ENCODE measurements at regions not wholly inside any gene's neighbourhood (a gene's known extent, or its start where the extent isn't known, plus 50 kb on each side); places are given as distances from the start of the nearest gene placed in this dataset.
"Not testable (repeated sequence)": the region's sequence is repeated elsewhere in the genome, so short reads cannot be mapped to it uniquely, and the experiment has no call there.

GRCh38 chr6:156425359-156426020 is 351.7 kb upstream of the ARID1B start:
- DNase-seq: no peak
- TF ChIP-seq POLR2AphosphoS5 (IDR thresholded peaks at IDR 0.05): no peak
- no peak for TF ChIP-seq EP300 (IDR thresholded peaks at IDR 0.05)
- TF ChIP-seq CTCF (IDR thresholded peaks at IDR 0.05): no peak
- TF ChIP-seq POLR2A (IDR thresholded peaks at IDR 0.05): no peak
- Histone ChIP-seq H3K27me3 (no peaks in the 10 kb centered on the region), H3K4me1 (no peaks in the 10 kb centered on the region), H3K27ac (no peak overlapping the region), H3K9me3 (peaks cover 0 to 11% (median 2%) of the 10 kb centered on the region in 4 donors), H3K4me3 (no peak overlapping the region), H3K36me3 (no peaks in the 10 kb centered on the region)
- ATAC-seq (ENCODE audit: low FRiP score in 2 of 2): peak in 1 of 2 donors; percentile 37
- 79 to 86% methylated on average over 6 of the region's 6 CpGs for whole genome bisulfite sequencing, 2 donors

- no peak for TF ChIP-seq POLR2AphosphoS5 (IDR thresholded peaks at IDR 0.05)
- no peak for TF ChIP-seq CTCF (IDR thresholded peaks at IDR 0.05)
- no peak for TF ChIP-seq EP300 (IDR thresholded peaks at IDR 0.05)
- no peak for TF ChIP-seq POLR2A (IDR thresholded peaks at IDR 0.05)
- no peak for DNase-seq
- H3K4me3 ChIP-seq: no peak overlapping the region
- H3K36me3 ChIP-seq: no peaks in the 10 kb centered on the region
- ATAC-seq (ENCODE audit: low FRiP score in 2 of 2): no peak
- no peaks in the 10 kb centered on the region for H3K4me1 ChIP-seq
- peaks cover 0 to 11% (median 2%) of the 10 kb centered on the region in 4 donors for H3K9me3 ChIP-seq
- no peak overlapping the region for H3K27ac ChIP-seq
- 56 to 67% methylated on average over 3 of the region's 3 CpGs for WGBS, 2 donors
- no peaks in the 10 kb centered on the region for H3K27me3 ChIP-seq
Observed at GRCh38 chr6:156423829-156424228, 353.3 kb upstream of the ARID1B start.

GRCh38 chr6:156423075-156423474 is 354.1 kb upstream of the ARID1B start:
- H3K4me3 ChIP-seq: no peak overlapping the region
- peaks cover 0 to 11% (median 2%) of the 10 kb centered on the region in 4 donors for H3K9me3 ChIP-seq
- no peak for DNase-seq
- WGBS, 2 donors: 59 to 62% methylated on average over 6 of the region's 6 CpGs
- no peaks in the 10 kb centered on the region for H3K36me3 ChIP-seq
- no peaks in the 10 kb centered on the region for H3K4me1 ChIP-seq
- TF ChIP-seq POLR2AphosphoS5 (IDR thresholded peaks at IDR 0.05): no peak
- TF ChIP-seq CTCF (IDR thresholded peaks at IDR 0.05): no peak
- no peak for TF ChIP-seq POLR2A (IDR thresholded peaks at IDR 0.05)
- no peak for TF ChIP-seq EP300 (IDR thresholded peaks at IDR 0.05)
- H3K27me3 ChIP-seq: no peaks in the 10 kb centered on the region
- H3K27ac ChIP-seq: no peak overlapping the region
- no peak for ATAC-seq (ENCODE audit: low FRiP score in 2 of 2)

GRCh38 chr6:156421933-156422332 is 355.2 kb upstream of the ARID1B start:
- Histone ChIP-seq H3K27ac (no peak overlapping the region), H3K9me3 (peaks cover 0 to 11% (median 2%) of the 10 kb centered on the region in 4 donors), H3K36me3 (no peaks in the 10 kb centered on the region), H3K27me3 (no peaks in the 10 kb centered on the region), H3K4me1 (no peaks in the 10 kb centered on the region), H3K4me3 (no peak overlapping the region)
- no peak for DNase-seq
- 72 to 84% methylated on average over 2 of the region's 2 CpGs for WGBS, 2 donors
- no peak for TF ChIP-seq CTCF (IDR thresholded peaks at IDR 0.05)
- TF ChIP-seq POLR2A (IDR thresholded peaks at IDR 0.05): no peak
- no peak for TF ChIP-seq POLR2AphosphoS5 (IDR thresholded peaks at IDR 0.05)
- TF ChIP-seq EP300 (IDR thresholded peaks at IDR 0.05): no peak
- no peak for ATAC-seq (ENCODE audit: low FRiP score in 2 of 2)

- not testable (repeated sequence) for H3K4me3 ChIP-seq; ATAC-seq (ENCODE audit: low FRiP score in 2 of 2); H3K4me1 ChIP-seq; H3K27ac ChIP-seq; H3K27me3 ChIP-seq; DNase-seq; H3K36me3 ChIP-seq
- peaks cover 0 to 11% (median 2%) of the 10 kb centered on the region in 4 donors for H3K9me3 ChIP-seq
- WGBS, 2 donors: 58 to 59% methylated on average over 5 of the region's 5 CpGs
Observed at GRCh38 chr6:156421301-156421700, 355.9 kb upstream of the ARID1B start.

All from upper lobe of left lung (tissue), 6 donors.